Vagina (tissue), 2 donors: ENCODE measurements at regions not wholly inside any gene's neighbourhood (a gene's known extent, or its start where the extent isn't known, plus 50 kb on each side); places are given as distances from the start of the nearest gene placed in this dataset.
A peak's percentile ranks its signal among the peaks of the same experiment; 100 is the strongest.

Experiments used
- DNase-seq, 2 donors: peaks; one replicate each; pipeline ENCODE4 v3.0.0-alpha.2; 2017; ENCODE audit errors: extremely low spot score in 2 of 2
- H3K27ac ChIP-seq: fragments of 200-600 bp; sonication (generic); one replicate; pipeline ENCODE4 v1.5.1; 2019
- H3K27me3 ChIP-seq: fragments of 200-600 bp; sonication (generic); one replicate; pipeline ENCODE4 v1.5.1; 2019
- H3K36me3 ChIP-seq, 2 donors: fragments of 200-600 bp; sonication (generic); one replicate each; pipeline ENCODE4 v1.5.1; 2017 to 2019
- H3K4me1 ChIP-seq: fragments of 200-600 bp; sonication (generic); one replicate; pipeline ENCODE4 v1.5.1; 2019
- H3K4me3 ChIP-seq, 2 donors: fragments of 200-600 bp; sonication (generic); 1 replicate in 1 of 2; 2 replicates in 1 of 2; pipeline ENCODE4 v1.5.1; 2016 to 2019
- H3K9me3 ChIP-seq: fragments of 200-600 bp; sonication (generic); one replicate; pipeline ENCODE4 v1.5.1; 2019
- CTCF ChIP-seq, 3 experiments: fragments of 450-650 bp in 2 of 3; fragments of 200-600 bp in 1 of 3; sonication (generic) in 1 of 3; IDR thresholded peaks; one replicate each; pipeline ENCODE4 v1.5.1; 2017 to 2019; ENCODE audit warnings: antibody characterized with exemption in 3 of 3, mild to moderate bottlenecking in 2 of 3, moderate library complexity in 2 of 3
- POLR2A ChIP-seq, 2 donors: fragments of 450-650 bp; IDR thresholded peaks; one replicate each; pipeline ENCODE4 v1.6.1; 2017; ENCODE audit warnings: antibody characterized with exemption in 2 of 2, mild to moderate bottlenecking in 2 of 2, moderate library complexity in 2 of 2
- POLR2AphosphoS5 ChIP-seq, 2 donors: sonication (generic); formaldehyde crosslinking; IDR thresholded peaks; one replicate each; pipeline ENCODE4 v1.9.0; 2017; ENCODE audit warnings: antibody characterized with exemption in 2 of 2, mild to moderate bottlenecking in 2 of 2, low read depth in 1 of 2; ENCODE audit not compliant: insufficient read depth in 1 of 2
- intact Hi-C: fragments of 100-400 bp; cut with DNase I; formaldehyde crosslinking; loops from one replicate; pipeline ENCODE4 v1.15.1; 2023

GRCh38 chr2:114027437-114027836 is 137.5 kb downstream of the ACTR3 start:
- no peaks in the 10 kb centered on the region for H3K36me3 ChIP-seq
- no peaks in the 10 kb centered on the region for H3K9me3 ChIP-seq
- intact Hi-C loops = no loop called here
- H3K4me1 ChIP-seq = no peaks in the 10 kb centered on the region
- no peak for TF ChIP-seq POLR2AphosphoS5 (IDR thresholded peaks at IDR 0.05; ENCODE audit: insufficient read depth in 1 of 2, low read depth in 1 of 2)
- no peak for TF ChIP-seq CTCF (IDR thresholded peaks at IDR 0.05)
- no peak for TF ChIP-seq POLR2A (IDR thresholded peaks at IDR 0.05)
- no peak overlapping the region for H3K27ac ChIP-seq
- DNase-seq = no peak
- no peak overlapping the region for H3K4me3 ChIP-seq
- no peaks in the 10 kb centered on the region for H3K27me3 ChIP-seq

DNA sequence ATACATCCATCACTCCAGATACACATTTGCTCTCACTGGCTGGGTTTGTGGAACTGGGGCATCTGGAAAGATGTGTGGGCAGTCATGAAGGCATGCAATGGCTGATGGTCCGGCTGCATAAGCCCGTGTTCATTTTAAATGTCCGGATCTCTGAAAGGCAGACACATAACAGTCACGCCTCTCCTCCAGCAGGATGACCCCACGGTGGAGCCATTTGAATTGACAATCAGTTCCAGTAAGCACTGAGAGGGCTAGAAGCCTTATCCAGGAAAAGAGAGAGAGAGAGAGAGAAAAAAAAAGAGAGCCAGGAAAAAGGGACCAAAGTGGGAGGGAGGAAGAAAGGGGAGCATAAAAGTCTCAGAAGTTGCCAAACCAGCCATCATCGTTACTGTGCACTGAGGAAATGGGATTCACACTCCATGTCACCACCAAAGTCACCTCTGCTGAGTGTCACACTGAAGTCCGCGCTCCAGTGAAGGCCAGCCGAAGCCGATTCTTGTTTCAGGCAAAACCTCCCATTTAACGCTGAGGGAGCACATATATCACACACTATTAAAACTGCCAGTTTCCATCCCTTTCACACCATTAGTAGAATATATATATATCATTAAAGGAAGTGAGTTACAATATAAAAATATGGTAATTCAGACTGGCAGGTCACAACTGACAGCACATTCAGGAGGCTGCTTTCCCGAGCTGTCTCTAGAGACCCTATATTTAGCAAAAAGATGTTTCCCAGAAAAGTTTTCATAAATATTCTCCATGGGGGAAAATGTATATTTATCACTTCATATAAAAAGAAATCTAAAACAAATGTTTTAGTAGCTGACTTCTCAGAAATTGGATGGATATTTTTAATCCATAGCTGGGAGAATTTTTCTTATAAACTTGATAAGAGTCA is 142.0 kb downstream of the ACTR3 start:
- intact Hi-C loops = no loop called here
- Histone ChIP-seq H3K9me3 (no peaks in the 10 kb centered on the region), H3K36me3 (no peaks in the 10 kb centered on the region), H3K4me3 (no peak overlapping the region), H3K4me1 (no peaks in the 10 kb centered on the region), H3K27ac (no peak overlapping the region), H3K27me3 (no peaks in the 10 kb centered on the region)
- no peak for TF ChIP-seq CTCF (IDR thresholded peaks at IDR 0.05)
- no peak for TF ChIP-seq POLR2A (IDR thresholded peaks at IDR 0.05)
- TF ChIP-seq POLR2AphosphoS5 (IDR thresholded peaks at IDR 0.05; ENCODE audit: insufficient read depth in 1 of 2, low read depth in 1 of 2) = no peak
- peak in 1 of 2 donors; percentile 43 for DNase-seq

GRCh38 chr2:114032705-114033104 is 142.8 kb downstream of the ACTR3 start:
- H3K36me3 ChIP-seq = no peaks in the 10 kb centered on the region
- no peak overlapping the region for H3K4me3 ChIP-seq
- no peaks in the 10 kb centered on the region for H3K4me1 ChIP-seq
- no peak for TF ChIP-seq POLR2AphosphoS5 (IDR thresholded peaks at IDR 0.05; ENCODE audit: insufficient read depth in 1 of 2, low read depth in 1 of 2)
- TF ChIP-seq POLR2A (IDR thresholded peaks at IDR 0.05) = no peak
- TF ChIP-seq CTCF (IDR thresholded peaks at IDR 0.05) = no peak
- no peaks in the 10 kb centered on the region for H3K27me3 ChIP-seq
- H3K27ac ChIP-seq = no peak overlapping the region
- intact Hi-C loops = no loop called here
- H3K9me3 ChIP-seq = no peaks in the 10 kb centered on the region
- DNase-seq = no peak

- Histone ChIP-seq H3K9me3 (no peaks in the 10 kb centered on the region), H3K4me3 (no peak overlapping the region), H3K27ac (no peak overlapping the region), H3K36me3 (no peaks in the 10 kb centered on the region), H3K4me1 (no peaks in the 10 kb centered on the region), H3K27me3 (no peaks in the 10 kb centered on the region)
- no peak for DNase-seq
- TF ChIP-seq POLR2A (IDR thresholded peaks at IDR 0.05) (no peak), POLR2AphosphoS5 (IDR thresholded peaks at IDR 0.05; ENCODE audit: insufficient read depth in 1 of 2, low read depth in 1 of 2) (no peak), CTCF (IDR thresholded peaks at IDR 0.05) (no peak)
- intact Hi-C loops = no loop called here
These were observed 144.9 kb downstream of the ACTR3 start for GRCh38 chr2:114034742-114035141.

DNA sequence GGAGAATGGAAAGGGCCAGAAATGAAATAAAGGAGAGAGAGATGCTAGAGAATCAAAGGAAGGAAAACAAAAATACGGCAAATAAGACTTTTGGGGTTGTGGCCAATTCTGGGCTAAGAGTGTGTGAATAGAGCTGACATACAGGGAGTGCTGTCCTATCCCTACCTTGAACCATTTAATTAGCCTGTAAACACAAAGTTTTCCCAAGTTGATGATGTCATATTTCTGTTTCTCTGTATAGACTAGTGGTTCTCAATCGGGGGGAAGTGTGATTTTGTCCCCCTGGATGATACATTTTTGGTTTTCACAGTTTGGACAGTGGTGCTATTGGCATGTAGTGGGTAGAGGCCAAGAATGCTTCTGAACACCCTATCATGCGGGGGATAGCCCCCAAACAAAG is 148.8 kb downstream of the ACTR3 start:
- no peak overlapping the region for H3K27ac ChIP-seq
- H3K9me3 ChIP-seq = no peaks in the 10 kb centered on the region
- no peak for DNase-seq
- no peaks in the 10 kb centered on the region for H3K4me1 ChIP-seq
- H3K27me3 ChIP-seq = no peaks in the 10 kb centered on the region
- no peak for TF ChIP-seq CTCF (IDR thresholded peaks at IDR 0.05)
- TF ChIP-seq POLR2A (IDR thresholded peaks at IDR 0.05) = no peak
- TF ChIP-seq POLR2AphosphoS5 (IDR thresholded peaks at IDR 0.05; ENCODE audit: insufficient read depth in 1 of 2, low read depth in 1 of 2) = no peak
- intact Hi-C loops = no loop called here
- no peak overlapping the region for H3K4me3 ChIP-seq
- no peaks in the 10 kb centered on the region for H3K36me3 ChIP-seq
